ENCODE measurements at regions not wholly inside any gene's neighbourhood (a gene's known extent, or its start where the extent isn't known, plus 50 kb on each side); places are given as distances from the start of the nearest gene placed in this dataset.
"Not testable (repeated sequence)": the region's sequence is repeated elsewhere in the genome, so short reads cannot be mapped to it uniquely, and the experiment has no call there.

GRCh38 chr5:90287036-90287435 lies 122.5 kb downstream of the CETN3 start:
- no peak for DNase-seq (ENCODE audit: low read depth in 2 of 3, low spot score in 2 of 3)

- DNase-seq (ENCODE audit: low read depth in 2 of 3, low spot score in 2 of 3) = no peak
Observed at GRCh38 chr5:90285581-90285980, 124.0 kb downstream of the CETN3 start.

GRCh38 chr5:90284375-90284774 lies 125.2 kb downstream of the CETN3 start:
- no peak for DNase-seq (ENCODE audit: low read depth in 2 of 3, low spot score in 2 of 3)

- no peak for DNase-seq (ENCODE audit: low read depth in 2 of 3, low spot score in 2 of 3)
Observed at GRCh38 chr5:90279091-90279490, 130.5 kb downstream of the CETN3 start.

GRCh38 chr5:90274216-90274615 lies 135.3 kb downstream of the CETN3 start:
- no peak for DNase-seq (ENCODE audit: low read depth in 2 of 3, low spot score in 2 of 3)

- DNase-seq (ENCODE audit: low read depth in 2 of 3, low spot score in 2 of 3) = no peak
Observed at GRCh38 chr5:90267646-90268045, 141.9 kb downstream of the CETN3 start.

- no peak for DNase-seq (ENCODE audit: low read depth in 2 of 3, low spot score in 2 of 3)
Observed at GRCh38 chr5:90265545-90265857, 144.1 kb downstream of the CETN3 start.

- peak in 2 of 3 experiments; percentile 2 to 19 for DNase-seq (ENCODE audit: low read depth in 2 of 3, low spot score in 2 of 3)
Observed at GRCh38 chr5:90264689-90265544, 144.6 kb downstream of the CETN3 start.

GRCh38 chr5:90263102-90263820 lies 146.3 kb downstream of the CETN3 start:
- no peak for DNase-seq (ENCODE audit: low read depth in 2 of 3, low spot score in 2 of 3)

- no peak for DNase-seq (ENCODE audit: low read depth in 2 of 3, low spot score in 2 of 3)
Observed at GRCh38 chr5:90251447-90251846, 158.1 kb downstream of the CETN3 start.

GRCh38 chr5:90248640-90249039 lies 160.9 kb downstream of the CETN3 start:
- no peak for DNase-seq (ENCODE audit: low read depth in 2 of 3, low spot score in 2 of 3)

GRCh38 chr5:90243848-90244247 lies 165.7 kb downstream of the CETN3 start:
- not testable (repeated sequence) for DNase-seq (ENCODE audit: low read depth in 2 of 3, low spot score in 2 of 3)

- DNase-seq (ENCODE audit: low read depth in 2 of 3, low spot score in 2 of 3) = no peak
Observed at GRCh38 chr5:90233476-90233875, 176.1 kb downstream of the CETN3 start.

- no peak for DNase-seq (ENCODE audit: low read depth in 2 of 3, low spot score in 2 of 3)
Observed at GRCh38 chr5:90231688-90232087, 177.9 kb downstream of the CETN3 start.

GRCh38 chr5:90227683-90228082 lies 181.9 kb downstream of the CETN3 start:
- DNase-seq (ENCODE audit: low read depth in 2 of 3, low spot score in 2 of 3) = no peak

GRCh38 chr5:90226433-90227099 lies 183.0 kb downstream of the CETN3 start:
- no peak for DNase-seq (ENCODE audit: low read depth in 2 of 3, low spot score in 2 of 3)

GRCh38 chr5:90224342-90224741 lies 185.2 kb downstream of the CETN3 start:
- no peak for DNase-seq (ENCODE audit: low read depth in 2 of 3, low spot score in 2 of 3)

GRCh38 chr5:90223756-90224155 lies 185.8 kb downstream of the CETN3 start:
- no peak for DNase-seq (ENCODE audit: low read depth in 2 of 3, low spot score in 2 of 3)

GRCh38 chr5:90221951-90222350 lies 187.6 kb downstream of the CETN3 start:
- DNase-seq (ENCODE audit: low read depth in 2 of 3, low spot score in 2 of 3) = no peak

GRCh38 chr5:90220554-90220953 lies 189.0 kb downstream of the CETN3 start:
- no peak for DNase-seq (ENCODE audit: low read depth in 2 of 3, low spot score in 2 of 3)

GRCh38 chr5:90214991-90215390 lies 194.6 kb downstream of the CETN3 start:
- DNase-seq (ENCODE audit: low read depth in 2 of 3, low spot score in 2 of 3) = no peak

- DNase-seq (ENCODE audit: low read depth in 2 of 3, low spot score in 2 of 3) = not testable (repeated sequence)
Observed at GRCh38 chr5:90208323-90208722, 201.2 kb downstream of the CETN3 start.

Measured in activated CD8-positive, alpha-beta memory T cell treated with anti-CD3 and anti-CD28 coated beads for 48 hours (primary cell).